ENCODE measurements at regions not wholly inside any gene's neighbourhood (a gene's known extent, or its start where the extent isn't known, plus 50 kb on each side); places are given as distances from the start of the nearest gene placed in this dataset.

GRCh38 chr2:226282151-226282550 is 517.5 kb downstream of the IRS1 start:
- TF ChIP-seq, protein P1, sequence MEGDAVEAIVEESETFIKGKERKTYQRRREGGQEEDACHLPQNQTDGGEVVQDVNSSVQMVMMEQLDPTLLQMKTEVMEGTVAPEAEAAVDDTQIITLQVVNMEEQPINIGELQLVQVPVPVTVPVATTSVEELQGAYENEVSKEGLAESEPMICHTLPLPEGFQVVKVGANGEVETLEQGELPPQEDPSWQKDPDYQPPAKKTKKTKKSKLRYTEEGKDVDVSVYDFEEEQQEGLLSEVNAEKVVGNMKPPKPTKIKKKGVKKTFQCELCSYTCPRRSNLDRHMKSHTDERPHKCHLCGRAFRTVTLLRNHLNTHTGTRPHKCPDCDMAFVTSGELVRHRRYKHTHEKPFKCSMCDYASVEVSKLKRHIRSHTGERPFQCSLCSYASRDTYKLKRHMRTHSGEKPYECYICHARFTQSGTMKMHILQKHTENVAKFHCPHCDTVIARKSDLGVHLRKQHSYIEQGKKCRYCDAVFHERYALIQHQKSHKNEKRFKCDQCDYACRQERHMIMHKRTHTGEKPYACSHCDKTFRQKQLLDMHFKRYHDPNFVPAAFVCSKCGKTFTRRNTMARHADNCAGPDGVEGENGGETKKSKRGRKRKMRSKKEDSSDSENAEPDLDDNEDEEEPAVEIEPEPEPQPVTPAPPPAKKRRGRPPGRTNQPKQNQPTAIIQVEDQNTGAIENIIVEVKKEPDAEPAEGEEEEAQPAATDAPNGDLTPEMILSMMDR (IDR thresholded peaks at IDR 0.05; ENCODE audit: insufficient read depth, low read length): no peak
- TF ChIP-seq POLR2AphosphoS5 (IDR thresholded peaks at IDR 0.05; ENCODE audit: low read depth): no peak
